SKM-1 treated with dmso at 0.1 percent for 144 hours (cell line): ENCODE measurements at regions not wholly inside any gene's neighbourhood (a gene's known extent, or its start where the extent isn't known, plus 50 kb on each side); places are given as distances from the start of the nearest gene placed in this dataset.

Experiments
- DNase-seq: peaks from one replicate; lab custom pipeline; 2025; ENCODE audit not compliant: unreplicated experiment; lab: John Stamatoyannopoulos, UW

GRCh38 chr7:17016402-17017010 is 134.7 kb upstream of the AGR3 start:
- DNase-seq: no peak

- no peak for DNase-seq
These were observed 137.3 kb upstream of the AGR3 start for GRCh38 chr7:17019106-17019505.

DNA sequence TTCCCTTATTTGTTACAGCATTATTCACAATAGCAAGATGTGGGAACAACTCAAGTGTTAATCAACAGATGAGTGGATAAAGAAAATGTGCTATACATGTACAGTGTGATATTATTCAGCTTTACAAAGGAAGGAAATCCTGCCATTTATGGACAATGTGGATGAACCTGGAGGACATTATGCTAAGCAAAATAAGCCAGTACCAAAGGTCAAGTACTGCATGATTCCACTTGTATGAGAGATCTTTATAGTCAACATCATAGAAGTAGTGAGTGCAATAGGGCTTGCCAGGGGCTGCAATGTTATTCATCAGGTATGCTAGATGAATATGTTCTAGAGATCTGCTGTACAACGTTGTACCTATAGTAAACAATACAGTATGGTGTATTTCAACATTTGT is 138.5 kb upstream of the AGR3 start:
- DNase-seq: no peak

DNA sequence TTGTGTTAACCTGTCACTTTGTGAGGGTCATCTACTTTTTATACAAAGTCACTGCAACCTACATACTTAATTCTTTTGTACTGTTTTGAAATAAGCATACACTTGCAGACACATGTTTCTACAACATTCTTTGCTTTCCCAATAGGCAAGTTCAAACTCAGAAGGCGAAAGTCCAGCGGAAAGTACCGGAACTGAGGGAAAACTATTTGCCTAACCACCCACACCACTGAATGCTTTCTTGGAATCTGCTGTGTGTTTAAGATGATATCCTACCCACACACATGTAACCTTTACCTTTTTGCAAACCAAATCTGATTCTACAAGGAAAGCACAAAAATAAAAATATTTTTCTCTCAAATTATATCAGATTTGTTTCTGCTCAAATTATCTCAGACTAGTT is 139.4 kb upstream of the AGR3 start:
- no peak for DNase-seq

- DNase-seq: no peak
These were observed 141.1 kb upstream of the AGR3 start for GRCh38 chr7:17022920-17023319.

- DNase-seq: no peak
These were observed 144.5 kb upstream of the AGR3 start for GRCh38 chr7:17026269-17026668.

DNA sequence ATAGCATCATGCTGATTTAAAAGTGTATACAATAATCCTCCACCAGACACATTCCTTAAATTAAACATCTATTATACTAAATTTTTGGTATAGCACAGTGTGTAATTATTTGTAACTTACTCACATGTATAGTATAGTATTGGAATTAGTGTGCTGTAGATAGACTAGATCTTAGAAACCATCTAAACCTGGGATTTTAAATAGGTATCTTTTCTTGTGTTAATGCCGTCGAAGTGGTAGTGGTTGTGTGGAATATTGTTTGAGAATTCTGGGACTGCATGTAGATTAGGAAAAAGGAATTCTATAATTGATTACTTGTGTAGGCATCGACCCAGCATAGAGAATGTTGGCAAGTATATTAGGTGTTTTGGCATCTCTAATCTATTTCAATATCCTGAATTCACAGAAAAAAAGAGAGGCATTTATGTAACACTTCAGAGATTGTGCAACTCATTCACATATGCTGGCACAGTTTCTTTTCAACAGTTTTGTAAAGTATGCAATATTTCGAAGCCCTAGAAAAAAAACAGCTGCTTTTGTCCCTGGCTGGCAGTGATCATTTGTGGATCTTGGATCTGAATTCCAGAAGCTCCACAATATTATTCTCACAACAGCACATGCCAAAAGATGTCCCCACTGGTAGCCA is 145.5 kb upstream of the AGR3 start:
- no peak for DNase-seq

- no peak for DNase-seq
These were observed 146.0 kb upstream of the AGR3 start for GRCh38 chr7:17027789-17028152.

DNA sequence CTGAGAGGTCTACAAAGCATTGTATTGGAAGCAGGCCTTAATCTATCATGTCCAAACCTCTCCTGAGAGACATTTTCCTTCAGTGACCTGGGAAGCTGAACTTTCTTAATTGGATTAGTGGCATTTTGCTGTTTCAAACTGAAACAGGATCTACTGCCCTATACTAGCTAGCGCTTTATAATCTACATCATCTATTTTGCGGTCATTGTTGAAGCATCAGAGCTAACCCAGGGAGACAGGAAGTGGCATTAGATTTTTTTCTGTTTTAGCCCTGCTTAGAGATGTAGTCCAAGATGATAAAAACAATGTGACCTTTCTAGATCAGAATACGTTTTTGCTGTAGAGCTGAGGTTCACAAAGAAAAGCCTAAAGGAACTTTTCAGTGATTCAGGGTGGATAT is 147.4 kb upstream of the AGR3 start:
- DNase-seq: no peak

GRCh38 chr7:17030559-17030958 is 148.8 kb upstream of the AGR3 start:
- no peak for DNase-seq

DNA sequence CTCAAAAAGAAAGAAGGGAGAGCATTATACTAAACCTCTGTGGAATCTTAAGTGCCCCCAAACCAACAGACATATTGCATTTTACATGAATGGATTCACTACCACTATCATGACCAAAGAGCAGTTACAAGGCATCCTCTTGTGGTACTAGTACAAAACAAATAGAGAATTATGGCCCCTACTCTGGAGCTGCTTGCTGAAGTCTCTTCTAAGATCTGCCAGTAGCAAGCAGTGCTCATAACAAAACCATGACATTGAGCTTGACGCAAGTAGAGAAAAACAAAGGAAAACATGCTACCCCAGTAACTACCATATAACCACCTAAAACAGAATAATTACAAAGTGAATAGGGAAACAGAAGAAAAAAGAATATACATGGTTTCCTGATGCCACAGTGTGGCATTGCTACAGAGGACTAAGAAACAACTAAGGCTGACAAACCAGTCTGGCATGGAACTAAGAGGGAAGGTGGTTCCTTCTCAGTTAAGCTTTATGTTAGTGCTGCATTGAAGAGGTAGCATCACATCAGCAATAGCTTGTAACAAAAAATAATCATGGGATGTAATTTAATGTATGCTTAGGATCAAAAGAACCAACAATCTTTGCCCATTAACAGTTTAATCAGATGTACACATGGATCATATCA is 150.2 kb upstream of the AGR3 start:
- DNase-seq: no peak

DNA sequence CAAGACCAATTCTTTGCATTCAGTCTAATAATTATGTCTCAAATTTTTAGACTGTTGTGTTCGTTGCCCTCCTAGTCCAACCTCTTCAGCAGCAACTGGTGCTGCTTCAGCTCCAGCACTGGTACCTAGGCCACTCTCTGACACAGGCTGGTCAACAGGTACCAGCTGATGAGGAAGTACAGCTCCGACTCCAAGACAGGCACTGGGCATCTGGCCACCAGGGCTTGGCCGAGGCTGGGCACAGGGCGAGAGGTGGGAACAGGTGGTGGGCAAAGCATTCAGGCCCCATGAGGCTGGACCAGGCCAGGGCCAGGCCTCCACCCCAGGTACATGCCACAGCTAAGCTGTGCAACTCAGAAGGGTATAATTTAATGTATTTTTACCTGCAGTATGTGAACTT is 151.5 kb upstream of the AGR3 start:
- DNase-seq: no peak

GRCh38 chr7:17036584-17036983 is 154.8 kb upstream of the AGR3 start:
- DNase-seq: no peak

DNA sequence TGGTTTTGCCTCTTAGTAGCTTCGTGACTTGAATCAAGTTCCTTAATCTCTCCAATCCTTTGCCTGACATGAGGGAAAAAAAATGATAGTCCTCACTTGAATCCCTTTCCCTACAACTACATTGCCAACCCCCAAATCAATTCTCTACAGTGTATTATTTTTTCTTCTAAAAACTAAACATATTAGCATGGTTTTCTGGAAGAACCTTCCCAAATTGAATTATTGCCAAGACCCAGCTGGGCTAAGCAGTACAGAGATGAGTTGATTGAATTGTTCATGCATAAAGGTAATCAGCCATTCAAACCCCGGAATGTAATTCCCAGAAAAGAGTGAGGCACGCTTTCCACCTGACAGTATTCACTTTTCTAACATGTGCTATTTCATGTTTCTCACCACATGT is 155.6 kb upstream of the AGR3 start:
- no peak for DNase-seq

DNA sequence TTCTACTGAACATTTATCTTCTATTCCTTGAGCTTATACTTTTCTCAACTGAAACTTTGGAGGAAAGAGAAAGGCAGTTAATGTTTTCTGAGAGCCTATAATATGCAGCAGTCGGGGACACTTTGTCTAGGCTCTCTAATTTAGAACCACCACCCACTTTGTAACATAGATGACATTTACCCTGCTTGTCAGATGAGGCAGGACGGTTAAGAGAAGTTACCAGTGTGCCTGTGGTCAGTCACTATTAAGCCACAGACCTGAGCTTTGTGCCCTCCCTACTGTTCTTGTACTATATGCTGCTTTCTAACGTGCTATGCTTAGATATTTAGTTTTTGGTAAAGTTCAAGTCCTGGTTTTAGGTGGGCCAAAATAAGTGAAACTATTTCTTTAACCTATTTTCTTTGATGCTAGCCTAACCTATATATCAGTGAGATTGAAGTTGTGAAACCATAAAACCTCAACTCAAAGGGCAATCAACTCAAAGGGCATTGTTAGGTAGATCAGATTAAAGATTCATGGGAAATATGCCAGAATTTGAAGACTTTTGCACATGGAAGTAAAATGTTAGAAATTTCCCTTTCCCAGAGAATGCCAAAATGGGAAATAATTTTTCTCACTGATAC is 156.5 kb upstream of the AGR3 start:
- DNase-seq: no peak

- no peak for DNase-seq
These were observed 157.0 kb upstream of the AGR3 start for GRCh38 chr7:17038783-17039170.

DNA sequence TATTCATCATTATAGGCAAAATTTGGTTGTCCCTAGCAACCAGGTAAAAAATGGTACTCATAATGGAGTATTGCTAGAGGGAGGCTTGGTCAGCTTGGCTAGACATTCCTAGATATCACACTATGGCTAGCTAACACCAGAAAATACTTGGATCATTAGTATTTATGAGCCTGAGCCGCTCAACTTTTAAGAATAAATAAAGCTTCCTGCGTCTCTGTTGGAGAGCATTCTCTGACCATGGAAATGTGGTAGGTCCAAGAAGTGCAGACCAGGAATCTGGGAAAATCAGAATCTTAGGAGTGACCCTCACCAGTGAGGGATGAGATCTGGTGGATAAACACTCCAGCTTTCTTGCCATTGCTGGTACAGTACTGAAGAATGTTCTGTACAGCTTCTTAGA is 157.6 kb upstream of the AGR3 start:
- no peak for DNase-seq

DNA sequence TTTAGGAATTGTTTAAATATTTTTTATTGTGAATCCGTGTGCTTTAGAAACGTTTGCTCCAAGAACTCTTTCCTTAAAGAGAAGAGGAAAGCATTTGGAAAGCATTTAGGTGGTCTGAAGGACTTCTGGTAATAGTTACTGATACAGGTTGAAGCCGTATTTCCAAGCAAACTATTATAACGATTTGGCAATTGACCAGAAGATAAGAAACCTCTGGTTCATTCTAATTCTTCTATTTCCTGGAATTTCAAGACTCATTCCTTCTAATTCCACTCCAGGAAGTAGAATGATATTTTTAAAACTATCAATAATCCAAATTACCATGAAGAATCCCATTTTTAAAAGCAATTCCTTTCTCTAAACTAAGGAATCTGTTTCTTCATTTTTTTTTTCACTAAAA is 158.9 kb upstream of the AGR3 start:
- DNase-seq: no peak

DNA sequence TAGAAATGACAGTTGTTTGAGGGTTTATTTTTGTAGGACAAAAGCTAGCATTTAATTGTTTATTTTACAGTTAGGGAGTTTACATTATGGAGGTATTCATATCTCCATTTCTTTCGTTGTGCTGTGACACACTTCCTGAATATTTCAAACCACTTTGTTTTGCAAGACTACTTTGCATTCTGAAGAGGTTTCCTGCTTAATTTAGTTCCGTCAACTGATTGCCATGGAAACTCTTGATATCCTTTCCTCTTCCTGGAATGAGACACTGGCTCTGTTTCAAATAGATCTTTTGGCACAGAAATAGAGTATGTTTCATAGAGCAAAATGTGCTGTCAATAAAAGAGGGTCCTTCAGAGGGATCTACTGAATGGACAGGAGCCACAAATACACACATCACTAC is 159.5 kb upstream of the AGR3 start:
- peak; percentile 87 for DNase-seq

GRCh38 chr7:17042211-17042610 is 160.4 kb upstream of the AGR3 start:
- DNase-seq: no peak

- no peak for DNase-seq
These were observed 161.5 kb upstream of the AGR3 start for GRCh38 chr7:17043012-17043877.
